ENCODE measurements at regions not wholly inside any gene's neighbourhood (a gene's known extent, or its start where the extent isn't known, plus 50 kb on each side); places are given as distances from the start of the nearest gene placed in this dataset.

DNA sequence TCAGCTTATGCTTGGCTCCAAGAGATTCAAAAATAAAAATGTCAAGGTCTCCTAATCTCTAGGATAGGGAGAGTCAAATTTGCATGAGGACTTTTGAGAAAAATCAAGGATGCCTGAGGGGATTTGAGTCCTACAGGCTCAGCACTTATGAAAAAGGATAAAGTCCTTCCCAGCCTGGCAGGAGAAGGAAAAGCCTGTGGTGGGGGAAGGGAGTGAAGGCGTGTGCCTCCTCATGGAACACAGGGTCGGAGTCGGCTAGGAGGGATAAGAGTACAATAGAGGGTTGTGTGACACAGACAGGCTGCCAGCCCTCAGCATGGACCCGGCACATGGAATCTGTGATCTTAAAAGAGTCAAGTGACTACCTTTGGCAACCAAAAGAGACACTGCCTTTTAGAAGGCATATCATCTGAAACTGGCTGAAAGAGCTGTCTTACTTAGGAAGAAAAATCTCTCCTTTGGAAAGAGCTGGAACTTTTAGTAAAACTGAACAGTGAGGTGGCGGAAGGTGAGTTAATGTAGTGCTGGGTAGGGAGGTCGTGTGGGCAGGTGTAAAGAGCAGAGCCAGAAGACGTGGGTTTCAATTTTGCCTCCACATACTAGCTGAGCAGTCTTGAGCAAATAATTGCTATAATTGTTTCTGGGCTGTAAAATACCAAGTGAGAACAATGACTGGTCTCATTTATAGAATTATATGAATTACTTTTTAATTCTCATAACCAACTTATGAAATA, 58.8 kb upstream of the RDX start:
- TF ChIP-seq CTCF (IDR thresholded peaks at IDR 0.05) (no peak), POLR2A (IDR thresholded peaks at IDR 0.05) (no peak), EP300 (IDR thresholded peaks at IDR 0.05; ENCODE audit: low read depth) (no peak)
